Stimulated activated CD4-positive, alpha-beta T cell treated with anti-CD3 and anti-CD28 coated beads, Interleukin-12 subunit alpha, Interleukin-12 subunit beta, amount 100 ng/mL, for 24 hours (primary cell): ENCODE measurements at regions not wholly inside any gene's neighbourhood (a gene's known extent, or its start where the extent isn't known, plus 50 kb on each side); places are given as distances from the start of the nearest gene placed in this dataset.

Experiments
- DNase-seq, 2 experiments: peaks; one replicate each; pipeline ENCODE4 v3.0.0-alpha.2; 2020; ENCODE audit warnings: low read depth in 2 of 2

GRCh38 chr5:113794981-113795380 lies 281.5 kb downstream of the YTHDC2 start:
- DNase-seq = no peak

- DNase-seq = no peak
Observed at GRCh38 chr5:113800686-113801085, 287.2 kb downstream of the YTHDC2 start.

- no peak for DNase-seq
Observed at GRCh38 chr5:113804264-113804663, 290.8 kb downstream of the YTHDC2 start.

GRCh38 chr5:113804943-113805342 lies 291.4 kb downstream of the YTHDC2 start:
- no peak for DNase-seq

- no peak for DNase-seq
Observed at GRCh38 chr5:113806250-113806649, 292.8 kb downstream of the YTHDC2 start.

- DNase-seq = no peak
Observed at GRCh38 chr5:113806904-113807303, 293.4 kb downstream of the YTHDC2 start.

- no peak for DNase-seq
Observed at GRCh38 chr5:113807427-113807991, 294.0 kb downstream of the YTHDC2 start.

- DNase-seq = no peak
Observed at GRCh38 chr5:113808956-113809355, 295.5 kb downstream of the YTHDC2 start.

GRCh38 chr5:113809626-113810025 lies 296.1 kb downstream of the YTHDC2 start:
- DNase-seq = no peak

GRCh38 chr5:113813466-113813865 lies 300.0 kb downstream of the YTHDC2 start:
- DNase-seq = no peak

GRCh38 chr5:113817683-113818082 lies 304.2 kb downstream of the YTHDC2 start:
- DNase-seq = no peak

- DNase-seq = no peak
Observed at GRCh38 chr5:113823696-113824095, 310.2 kb downstream of the YTHDC2 start.

- no peak for DNase-seq
Observed at GRCh38 chr5:113824307-113824706, 310.8 kb downstream of the YTHDC2 start.

- DNase-seq = no peak
Observed at GRCh38 chr5:113825176-113825575, 311.7 kb downstream of the YTHDC2 start.

GRCh38 chr5:113846941-113847340 lies 333.4 kb downstream of the YTHDC2 start:
- no peak for DNase-seq

GRCh38 chr5:113864437-113864836 lies 350.9 kb downstream of the YTHDC2 start:
- DNase-seq = no peak

- no peak for DNase-seq
Observed at GRCh38 chr5:113866763-113867162, 353.3 kb downstream of the YTHDC2 start.

- DNase-seq = no peak
Observed at GRCh38 chr5:113869611-113870010, 356.1 kb downstream of the YTHDC2 start.

GRCh38 chr5:113871972-113872371 lies 358.5 kb downstream of the YTHDC2 start:
- no peak for DNase-seq

GRCh38 chr5:113875096-113875495 lies 361.6 kb downstream of the YTHDC2 start:
- no peak for DNase-seq

- no peak for DNase-seq
Observed at GRCh38 chr5:113891491-113891890, 378.0 kb downstream of the YTHDC2 start.

GRCh38 chr5:113896789-113897188 lies 383.3 kb downstream of the YTHDC2 start:
- no peak for DNase-seq

- DNase-seq = no peak
Observed at GRCh38 chr5:113897748-113898147, 384.3 kb downstream of the YTHDC2 start.

- DNase-seq = no peak
Observed at GRCh38 chr5:113900141-113900540, 386.6 kb downstream of the YTHDC2 start.
